ENCODE measurements at regions not wholly inside any gene's neighbourhood (a gene's known extent, or its start where the extent isn't known, plus 50 kb on each side); places are given as distances from the start of the nearest gene placed in this dataset.
"Not testable (repeated sequence)": the region's sequence is repeated elsewhere in the genome, so short reads cannot be mapped to it uniquely, and the experiment has no call there.

DNA sequence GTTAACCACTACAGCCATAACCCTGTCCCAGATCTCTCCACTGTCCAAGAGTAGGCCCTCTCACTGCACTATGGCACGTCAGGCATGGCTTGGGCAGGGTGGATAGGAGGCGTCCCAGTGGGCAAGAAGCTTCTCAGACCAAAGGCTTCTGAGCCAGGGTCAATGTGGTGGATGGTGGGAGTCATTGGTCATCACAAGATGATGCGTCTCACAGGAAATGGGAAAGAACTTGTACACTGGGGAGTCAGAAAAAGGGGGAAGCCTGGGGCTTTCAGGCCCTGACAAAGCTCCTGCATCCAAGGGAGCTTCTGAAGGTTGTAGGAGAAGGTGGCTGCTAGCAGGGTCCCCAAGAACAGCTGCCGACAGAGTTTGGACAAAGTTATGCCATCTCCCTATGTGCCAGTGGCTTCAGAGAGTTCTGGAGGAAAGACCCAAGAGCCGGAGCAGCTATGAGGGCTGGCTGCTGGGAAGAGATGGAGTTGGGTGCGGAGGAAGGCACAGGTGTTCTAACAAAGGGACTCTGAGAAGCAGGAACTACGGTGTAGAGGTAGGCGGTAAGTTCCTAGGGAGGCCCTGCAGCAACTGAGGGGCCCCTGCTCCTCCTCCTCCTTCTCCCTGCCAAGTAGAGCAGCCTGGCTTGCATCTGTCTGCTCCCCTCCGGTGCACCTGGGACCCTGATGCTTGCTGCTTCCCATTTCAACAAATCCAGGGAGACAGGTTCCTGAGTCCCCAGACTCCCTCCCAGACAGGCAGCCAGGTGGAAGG lies 81.1 kb downstream of the ARL6IP4 start:
- DNase-seq: no peak

DNA sequence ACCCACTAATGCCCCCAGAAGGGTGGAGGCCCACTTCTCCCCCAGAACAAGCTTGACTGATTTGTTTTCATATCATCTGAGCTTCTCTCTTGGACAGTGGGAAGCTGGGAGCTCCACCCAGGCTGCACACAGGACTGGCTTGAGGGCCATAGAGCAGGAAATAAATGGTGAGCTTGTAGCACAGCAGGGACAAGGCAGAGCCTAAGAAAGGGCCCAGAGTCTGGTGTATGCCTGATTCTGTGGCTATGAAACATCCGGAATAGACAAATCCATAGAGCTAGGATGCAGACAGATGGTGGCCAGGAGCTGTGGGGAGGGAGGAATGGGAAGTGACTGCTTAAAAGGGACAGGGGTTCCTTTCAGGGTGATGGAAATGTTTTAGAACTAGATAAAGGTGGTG lies 79.0 kb downstream of the ARL6IP4 start:
- no peak for DNase-seq

DNA sequence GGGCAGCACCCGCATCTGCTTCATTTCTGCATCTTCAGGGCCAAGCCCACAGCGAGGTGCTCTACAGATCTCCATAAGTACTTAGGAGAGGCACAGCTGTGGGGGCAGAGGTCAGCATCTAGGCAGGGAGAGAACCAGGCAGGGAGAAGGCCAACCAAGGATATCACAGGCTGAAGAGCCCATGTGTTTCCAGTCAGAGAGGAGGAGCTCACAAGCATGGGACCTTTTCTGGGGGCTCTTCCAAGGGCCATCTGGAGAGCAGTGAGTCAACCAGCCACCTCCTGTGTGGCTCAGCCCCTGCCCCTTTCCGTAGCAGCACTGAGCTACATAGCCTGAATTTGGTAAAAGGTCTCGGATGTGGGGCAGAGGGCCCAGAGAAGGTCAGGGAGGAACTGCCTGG lies 78.5 kb downstream of the ARL6IP4 start:
- DNase-seq: no peak

DNA sequence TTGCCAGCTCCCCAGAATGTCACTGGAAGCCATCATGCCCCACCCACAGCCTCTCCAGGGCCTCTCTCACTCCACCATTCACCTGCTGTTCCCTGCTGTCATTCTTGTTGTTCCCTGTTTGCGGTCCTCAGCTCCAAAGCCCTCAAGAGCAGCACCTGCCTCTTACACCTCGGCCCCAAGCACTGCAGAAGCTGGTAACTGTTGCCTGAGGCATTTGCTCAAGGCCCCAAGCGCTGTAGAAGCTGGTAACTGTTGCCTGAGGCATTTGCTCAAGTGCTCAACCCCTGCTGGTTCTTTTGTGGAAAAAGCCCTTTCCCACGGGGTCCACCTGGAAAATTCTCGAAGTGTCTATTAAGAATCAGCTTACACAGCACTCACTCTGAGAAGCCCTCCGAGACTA lies 78.0 kb downstream of the ARL6IP4 start:
- no peak for DNase-seq

DNA sequence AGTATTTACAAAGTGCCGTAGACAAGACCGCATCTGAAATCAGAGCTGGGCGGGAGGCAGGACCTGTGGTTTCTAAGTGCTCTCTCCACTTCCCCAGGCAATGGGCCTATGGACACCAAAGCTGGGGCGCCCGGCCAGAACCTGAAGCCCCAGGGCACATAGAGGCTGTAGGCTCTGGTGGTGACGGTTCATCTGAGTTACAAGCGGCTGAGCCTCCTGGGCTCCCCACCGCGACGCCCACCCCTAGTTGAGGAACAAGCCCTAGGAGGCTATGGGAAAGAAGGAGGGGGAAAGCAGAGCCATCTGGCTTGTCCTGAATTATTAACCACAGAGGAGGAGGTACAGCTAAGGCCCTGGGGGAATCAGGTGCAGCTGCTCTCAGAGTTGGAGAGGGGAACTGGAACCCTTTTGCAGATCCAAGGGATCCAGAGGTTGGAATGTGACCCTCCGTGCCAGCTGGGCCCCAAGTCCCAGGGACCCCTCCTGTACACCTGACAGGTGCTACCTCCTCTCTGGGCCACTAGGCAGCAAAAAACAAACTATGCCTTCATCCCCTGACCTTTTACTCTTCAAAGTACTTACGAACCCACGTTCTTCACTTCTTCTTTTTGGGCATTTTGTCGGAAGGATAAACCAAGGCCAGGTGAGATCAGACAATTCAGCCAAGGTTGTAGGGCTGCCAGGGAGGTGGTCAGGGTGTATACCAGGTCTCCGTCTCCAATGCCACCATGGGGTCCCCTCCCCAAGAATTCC lies 77.2 kb downstream of the ARL6IP4 start:
- DNase-seq: no peak

DNA sequence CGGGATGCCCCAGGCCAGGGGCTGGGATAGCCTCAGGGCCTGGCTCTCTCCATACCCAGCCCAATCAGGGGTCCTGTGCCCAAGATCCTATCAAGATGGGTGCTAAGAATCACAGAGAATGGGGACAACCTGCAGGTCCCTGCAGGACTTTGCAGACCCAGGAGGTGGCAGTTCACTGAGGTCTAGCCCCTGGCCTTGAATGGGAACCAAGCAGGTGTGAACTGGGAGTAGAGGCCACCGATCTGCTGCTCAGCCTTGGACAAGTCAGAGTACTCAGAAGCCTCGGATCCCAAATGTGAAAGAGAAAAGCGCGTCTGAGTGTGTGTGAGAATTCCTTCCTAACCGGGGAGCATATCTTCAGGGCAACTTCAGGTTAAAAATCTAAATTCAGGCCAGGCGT lies 76.2 kb downstream of the ARL6IP4 start:
- no peak for DNase-seq

DNA sequence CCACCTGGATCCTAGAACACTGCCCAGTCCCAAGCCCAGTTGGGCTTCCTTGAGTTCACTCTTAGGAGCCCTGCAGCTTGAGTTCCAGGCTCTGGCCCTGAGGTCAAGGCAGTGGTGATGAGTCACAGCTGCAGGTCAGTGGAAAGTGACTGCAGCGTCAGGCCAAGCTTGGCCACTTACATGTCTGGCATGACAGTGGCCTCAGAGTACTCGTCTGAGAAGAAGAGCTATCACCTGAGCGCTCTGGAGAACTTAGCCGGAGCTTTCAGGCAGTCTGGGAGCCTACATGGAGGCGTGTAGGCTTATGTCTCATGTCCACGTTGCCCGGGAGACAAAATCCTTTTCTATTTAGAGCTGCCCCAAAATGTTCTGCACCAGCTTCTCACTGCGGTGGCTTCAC lies 75.6 kb downstream of the ARL6IP4 start:
- no peak for DNase-seq

DNA sequence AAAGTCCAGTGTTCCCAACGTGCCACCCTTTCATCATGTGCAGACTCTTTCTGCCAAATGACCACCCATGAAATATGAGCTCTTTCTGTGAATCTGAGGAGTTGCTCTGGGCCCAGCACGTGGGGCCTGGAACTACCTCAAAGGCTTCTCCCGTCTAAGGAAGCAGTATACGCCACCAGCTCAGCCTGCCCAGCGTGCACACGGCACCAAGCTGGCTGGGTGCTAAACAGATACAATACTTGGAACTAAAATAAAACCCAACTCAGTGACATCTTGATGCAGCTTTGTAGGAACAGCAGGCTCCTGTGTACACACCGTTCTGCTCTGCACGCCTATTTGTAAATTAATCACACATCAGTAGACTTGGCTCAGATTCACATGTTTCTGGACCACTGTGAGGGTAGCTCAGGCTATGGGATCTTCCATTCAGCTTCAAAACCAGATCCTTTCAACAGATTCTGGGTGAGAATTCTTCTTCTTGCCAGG lies 74.8 kb downstream of the ARL6IP4 start:
- DNase-seq: no peak

DNA sequence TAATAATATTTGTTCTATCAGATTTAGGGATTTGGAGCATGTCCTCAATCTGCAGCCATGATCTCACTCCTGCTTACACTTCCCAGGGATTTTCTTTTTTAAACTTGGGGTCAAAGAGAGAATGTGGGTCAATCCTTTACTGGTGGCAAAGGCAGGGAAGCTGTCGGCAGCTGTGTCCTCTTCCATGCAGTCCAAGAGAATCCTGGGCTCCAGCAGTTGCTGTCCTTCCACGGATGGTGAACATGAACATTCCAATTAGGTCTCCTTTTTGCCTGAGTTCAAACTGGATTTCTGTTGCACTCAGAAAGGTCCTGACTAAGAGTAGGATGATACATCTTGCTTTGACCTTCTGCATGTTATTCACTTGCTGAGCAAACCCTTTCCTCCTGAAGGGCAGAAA lies 73.9 kb downstream of the ARL6IP4 start:
- no peak for DNase-seq

DNA sequence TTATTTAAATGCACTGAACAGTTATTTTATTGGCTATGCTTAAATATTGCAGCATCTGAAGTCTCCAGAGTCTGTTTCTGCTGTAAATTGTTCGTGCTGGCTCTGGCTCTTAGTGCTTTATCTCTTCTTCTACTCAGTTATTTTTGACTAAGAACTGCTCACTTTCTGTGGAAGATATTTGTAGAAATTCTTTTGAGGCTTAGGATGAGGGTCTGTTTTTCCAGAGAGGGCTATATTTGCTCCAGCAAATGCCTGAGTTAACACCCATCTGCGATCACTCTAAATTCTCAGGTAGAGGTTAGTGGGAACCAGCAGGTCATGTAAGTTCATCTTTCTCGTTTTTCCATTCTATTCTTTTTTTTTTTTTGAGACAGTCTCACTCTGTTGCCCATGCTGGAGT lies 71.1 kb downstream of the ARL6IP4 start:
- DNase-seq: no peak

DNA sequence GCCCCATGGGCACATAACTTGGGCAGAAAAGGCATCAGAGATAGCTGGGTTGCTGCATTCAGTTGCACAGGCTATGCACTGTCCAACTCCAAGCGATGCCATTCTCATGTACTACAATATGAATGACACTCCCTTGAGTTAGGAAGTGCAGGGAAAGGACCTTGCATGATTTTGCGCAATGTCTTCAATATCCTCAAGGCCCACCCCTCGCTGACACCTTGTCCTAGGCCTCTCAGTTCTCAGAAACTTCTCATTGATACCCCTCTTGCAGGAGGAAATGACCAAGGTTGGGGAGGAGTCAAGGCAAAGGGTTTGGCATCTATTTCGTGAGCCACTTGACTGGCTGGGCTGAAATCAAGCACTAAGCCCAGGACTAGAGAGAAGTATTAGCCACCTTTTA lies 70.4 kb downstream of the ARL6IP4 start:
- no peak for DNase-seq

DNA sequence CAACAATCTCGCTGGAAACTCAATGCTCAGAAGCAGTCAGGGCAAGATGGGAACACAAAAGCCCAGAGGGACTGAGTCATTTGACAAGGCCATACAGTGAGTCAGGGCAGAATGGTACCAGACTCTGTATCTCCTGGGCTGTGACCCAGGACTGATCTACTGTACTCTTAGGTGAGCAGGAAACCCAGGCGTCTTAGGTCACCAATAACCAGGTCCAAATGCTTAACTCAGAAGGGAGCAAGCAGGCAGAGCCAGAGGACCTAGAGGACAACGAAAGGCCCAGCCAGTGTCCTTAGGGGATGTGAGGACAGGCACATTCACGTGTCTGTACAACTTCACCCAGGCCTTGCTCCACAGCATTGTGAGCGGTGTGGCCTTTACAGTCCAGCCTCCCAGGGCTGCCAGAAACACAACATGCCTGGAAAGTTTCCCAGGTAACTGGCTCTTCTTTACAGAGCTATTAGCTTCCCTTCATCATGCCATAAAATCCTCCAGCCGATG lies 69.9 kb downstream of the ARL6IP4 start:
- DNase-seq: no peak

DNA sequence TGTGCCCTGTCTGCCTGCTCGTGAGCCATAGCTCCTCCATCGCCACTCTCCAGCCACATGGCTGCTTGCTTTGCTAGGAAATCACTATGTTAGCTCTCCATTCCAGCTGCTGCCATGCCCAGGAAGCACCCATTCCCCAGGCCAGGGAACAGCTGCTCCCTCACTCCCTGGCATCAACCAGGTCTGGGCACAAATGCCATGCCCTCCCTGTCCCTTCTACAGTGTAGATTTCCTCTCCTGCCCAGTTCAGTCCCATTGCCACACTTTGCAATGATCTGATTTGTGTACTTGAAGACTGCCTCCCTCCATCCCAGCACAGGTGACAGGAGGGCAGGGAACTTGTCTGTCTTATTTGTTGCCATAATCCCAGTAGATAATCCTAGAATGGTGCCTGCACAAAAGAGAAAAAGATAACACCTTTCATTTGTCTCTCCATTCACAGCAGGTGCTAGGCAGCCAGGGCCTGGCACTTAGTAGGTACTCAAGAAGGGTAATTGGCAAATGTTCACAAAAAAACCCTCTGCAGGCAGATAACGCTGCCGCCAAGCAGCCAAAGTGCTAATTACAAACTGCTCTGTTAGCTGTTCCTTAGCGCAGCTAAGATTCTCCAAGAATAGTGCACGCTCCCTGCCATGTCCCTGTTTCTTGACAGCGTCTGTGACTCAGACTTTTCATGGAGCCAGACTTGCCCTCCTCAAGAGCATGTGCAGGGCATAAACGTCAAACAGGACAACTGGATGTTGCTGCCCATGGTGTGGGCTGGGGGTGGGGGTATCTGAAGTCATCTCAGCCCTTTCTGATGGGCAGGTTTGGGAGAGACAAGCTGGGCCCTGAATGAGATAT lies 69.1 kb downstream of the ARL6IP4 start:
- DNase-seq: no peak

DNA sequence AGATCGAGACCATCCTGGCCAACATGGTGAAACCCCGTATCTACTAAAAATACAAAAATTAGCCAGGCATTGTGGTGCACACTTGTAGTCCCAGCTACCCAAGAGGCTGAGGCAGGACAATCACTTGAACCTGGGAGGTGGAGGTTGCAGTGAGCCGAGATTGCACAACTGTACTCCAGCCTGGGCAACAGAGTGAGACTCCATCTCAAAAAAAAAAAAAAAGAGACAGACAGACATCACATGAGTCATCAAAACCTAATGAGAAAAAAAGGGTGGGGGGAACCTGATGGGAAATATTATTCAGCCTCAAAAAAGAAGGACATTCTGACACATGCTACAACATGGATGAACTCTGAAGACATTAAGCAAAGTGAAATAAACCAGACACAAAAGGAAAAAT lies 67.4 kb downstream of the ARL6IP4 start:
- not testable (repeated sequence) for DNase-seq

DNA sequence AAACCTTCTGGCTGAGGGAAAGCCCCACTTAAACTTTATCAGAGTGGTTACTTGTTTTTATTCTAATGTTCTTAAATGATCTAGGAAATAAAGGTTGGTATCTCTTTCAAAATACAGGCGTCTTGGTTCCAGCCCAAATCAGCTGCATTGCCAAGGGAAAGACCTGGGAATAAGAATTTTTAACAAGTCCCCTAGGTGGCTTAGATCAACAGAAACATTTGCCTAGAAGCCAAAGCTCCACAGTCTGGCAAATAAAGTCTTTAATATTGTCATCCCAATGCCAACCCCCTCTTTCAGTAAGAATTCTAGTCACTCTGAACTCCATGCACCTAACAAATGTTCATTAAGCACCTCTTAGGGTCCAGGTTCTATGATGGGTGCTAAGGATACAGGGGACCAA lies 66.8 kb downstream of the ARL6IP4 start:
- no peak for DNase-seq

DNA sequence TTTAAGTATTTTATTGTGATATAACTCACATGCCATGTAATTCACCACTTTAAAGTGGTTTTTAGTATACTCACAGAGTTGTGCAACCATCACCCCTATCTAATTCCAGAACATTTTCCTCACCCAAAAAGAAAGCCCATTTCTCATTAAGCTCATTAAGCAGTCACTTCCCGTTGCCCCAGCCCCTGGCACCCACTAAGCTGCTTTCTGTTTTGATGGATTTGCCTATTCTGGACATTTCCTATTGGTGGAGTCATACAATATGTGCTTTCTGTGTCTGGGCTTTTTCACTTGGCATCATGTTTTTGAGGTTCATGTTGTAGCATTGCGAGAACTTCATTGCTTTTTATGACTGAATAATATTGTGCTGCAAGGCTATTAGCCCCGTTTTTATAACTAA lies 66.0 kb downstream of the ARL6IP4 start:
- no peak for DNase-seq

DNA sequence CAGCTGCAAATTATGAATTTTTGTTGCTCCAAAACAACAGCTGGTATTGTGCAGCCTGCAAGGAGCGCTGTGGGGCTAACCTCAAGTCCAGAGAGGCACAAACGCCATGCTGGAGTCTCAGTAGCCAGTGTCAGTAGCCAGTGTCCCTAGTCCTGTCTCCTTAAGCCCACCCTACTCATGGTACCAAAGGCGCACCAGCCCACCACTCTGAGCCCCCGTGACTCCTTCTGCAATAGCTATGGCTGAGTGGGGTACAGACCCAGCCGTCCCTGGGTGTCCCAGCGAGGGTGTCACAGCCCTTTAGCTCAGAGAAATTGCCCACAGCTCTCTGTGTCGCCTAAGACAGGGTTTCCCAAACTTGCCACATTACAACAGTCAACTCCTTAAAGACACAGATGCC lies 65.2 kb downstream of the ARL6IP4 start:
- no peak for DNase-seq

DNA sequence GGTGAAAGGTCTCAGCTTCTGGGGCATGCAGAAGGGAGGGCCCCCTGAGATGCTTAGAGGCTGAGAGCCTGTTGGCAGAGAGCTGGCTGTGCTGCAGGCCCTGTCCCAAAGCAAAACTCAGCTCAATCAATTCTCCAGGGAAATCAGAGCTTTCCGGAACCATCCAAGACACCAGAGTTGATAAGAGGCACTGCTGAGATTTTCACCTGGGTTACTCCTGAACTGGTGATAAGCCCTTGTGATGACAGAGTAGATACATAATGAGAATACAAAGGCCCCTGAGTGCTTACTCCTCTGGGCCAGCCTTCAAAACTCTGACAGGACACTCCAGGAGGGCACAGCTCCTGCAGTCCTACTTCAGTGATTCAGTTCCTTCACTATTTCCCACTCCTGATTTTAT lies 63.9 kb downstream of the ARL6IP4 start:
- no peak for DNase-seq

DNA sequence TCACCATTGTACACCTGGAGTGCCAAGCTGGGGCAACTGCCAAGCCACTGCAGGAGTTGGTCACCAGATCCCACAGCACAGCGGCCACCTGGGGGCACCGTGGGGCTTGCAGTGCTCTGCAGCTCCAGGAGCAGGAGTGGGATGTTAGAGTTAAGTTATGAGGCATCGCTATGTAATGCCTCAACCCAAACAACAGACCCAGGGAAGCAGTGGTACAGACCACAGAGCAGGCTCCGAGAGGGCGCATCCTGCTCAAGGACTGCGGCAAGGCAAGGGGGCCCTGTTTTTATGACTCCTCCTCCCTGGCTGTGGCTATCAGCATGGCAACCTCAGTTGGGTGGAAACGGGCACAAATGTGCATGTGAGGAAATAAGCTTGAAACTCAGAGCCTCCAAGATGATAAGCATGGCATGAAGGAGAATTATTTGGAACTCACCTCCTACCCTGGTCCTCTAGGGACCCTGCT lies 63.1 kb downstream of the ARL6IP4 start:
- DNase-seq: peak; percentile 61

DNA sequence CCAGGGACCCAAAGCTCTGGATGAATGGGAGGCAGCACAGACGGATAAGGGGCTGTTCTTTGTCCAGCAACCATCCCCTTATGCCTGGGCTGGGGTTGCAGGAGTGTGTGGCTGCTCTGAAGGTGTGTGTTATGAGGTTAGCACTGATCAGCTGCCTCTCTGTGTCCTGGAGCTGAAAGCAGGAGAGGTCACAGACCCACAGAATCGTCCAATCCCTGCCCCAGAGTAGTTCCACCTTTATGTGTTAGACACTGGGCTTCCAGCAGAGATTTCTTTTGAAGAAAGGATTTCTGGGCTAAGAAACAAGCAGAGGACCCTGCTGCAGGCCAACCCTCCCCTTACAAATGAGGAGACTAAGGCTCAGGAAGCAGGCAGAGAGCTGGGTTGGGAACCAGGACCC lies 62.4 kb downstream of the ARL6IP4 start:
- no peak for DNase-seq

DNA sequence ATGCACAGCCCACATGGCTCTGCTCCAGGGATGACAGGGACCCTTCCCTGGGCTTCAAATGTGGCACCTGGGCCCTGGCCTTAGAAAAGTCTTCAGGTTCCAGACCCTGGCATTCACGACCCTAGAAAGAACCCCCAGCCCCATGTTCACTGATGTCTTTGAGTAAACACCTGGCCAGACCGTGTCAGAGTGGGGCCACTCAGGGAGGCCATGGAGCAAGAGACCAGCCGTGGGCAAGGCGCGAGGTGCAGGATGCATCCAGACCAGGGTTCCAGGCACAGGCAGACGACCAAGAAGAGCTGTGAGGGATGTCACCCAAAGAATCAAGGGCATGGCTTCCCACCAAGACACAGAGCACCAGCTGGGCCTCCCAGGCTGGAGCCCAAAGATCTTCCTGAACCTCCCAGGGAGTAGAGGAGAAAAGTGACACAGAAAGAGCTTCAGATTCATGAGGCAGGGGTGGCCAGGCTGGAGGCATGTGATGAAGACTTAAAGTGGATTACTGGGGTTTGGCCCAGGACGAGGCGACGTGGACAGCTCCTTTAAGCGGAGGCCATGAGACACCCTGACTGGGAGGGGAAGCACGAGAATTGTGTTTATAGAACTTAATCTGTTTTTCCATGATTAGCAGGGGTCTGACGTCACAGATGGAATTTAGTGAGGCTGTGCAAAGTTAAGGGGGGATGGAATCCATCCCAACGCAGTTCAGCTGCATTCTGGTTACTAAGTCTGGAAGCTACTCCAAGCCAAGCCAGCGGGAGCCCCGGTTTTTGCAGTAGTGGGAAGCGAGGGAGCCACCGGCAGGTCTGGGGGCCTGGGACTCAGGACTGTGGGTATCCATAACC lies 61.6 kb downstream of the ARL6IP4 start:
- no peak for DNase-seq

All from renal pelvis (tissue), 1 donor.